ENCODE measurements at regions not wholly inside any gene's neighbourhood (a gene's known extent, or its start where the extent isn't known, plus 50 kb on each side); places are given as distances from the start of the nearest gene placed in this dataset.
"Not testable (repeated sequence)": the region's sequence is repeated elsewhere in the genome, so short reads cannot be mapped to it uniquely, and the experiment has no call there.

DNA sequence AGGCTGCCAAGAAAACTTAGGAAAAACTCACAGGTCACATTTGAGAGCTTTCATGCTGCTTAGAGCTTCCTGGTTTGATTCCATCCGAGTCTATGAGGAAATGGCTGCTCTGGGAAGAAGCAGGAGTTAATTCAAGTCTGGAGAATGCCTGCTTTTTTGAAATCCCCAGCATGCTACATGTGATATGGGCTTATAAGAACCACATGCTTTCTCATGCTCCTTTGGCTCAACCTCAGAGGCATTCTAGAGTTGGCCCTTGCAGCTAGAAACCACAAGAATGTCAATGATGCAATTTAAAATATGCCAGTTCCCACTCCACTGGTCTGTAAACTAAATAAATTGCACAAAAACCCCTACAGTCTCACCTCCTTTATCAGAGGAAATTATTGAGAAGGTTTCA lies 142.9 kb upstream of the OLIG3 start:
- Histone ChIP-seq H3K36me3 (no peaks in the 10 kb centered on the region), H3K27me3 (no peaks in the 10 kb centered on the region), H3K4me1 (peaks cover 0 to 3% of the 10 kb centered on the region in 2 donors), H3K4me3 (no peak overlapping the region), H3K9me3 (no peaks in the 10 kb centered on the region), H3K27ac (no peak overlapping the region)
- TF ChIP-seq, protein P1, sequence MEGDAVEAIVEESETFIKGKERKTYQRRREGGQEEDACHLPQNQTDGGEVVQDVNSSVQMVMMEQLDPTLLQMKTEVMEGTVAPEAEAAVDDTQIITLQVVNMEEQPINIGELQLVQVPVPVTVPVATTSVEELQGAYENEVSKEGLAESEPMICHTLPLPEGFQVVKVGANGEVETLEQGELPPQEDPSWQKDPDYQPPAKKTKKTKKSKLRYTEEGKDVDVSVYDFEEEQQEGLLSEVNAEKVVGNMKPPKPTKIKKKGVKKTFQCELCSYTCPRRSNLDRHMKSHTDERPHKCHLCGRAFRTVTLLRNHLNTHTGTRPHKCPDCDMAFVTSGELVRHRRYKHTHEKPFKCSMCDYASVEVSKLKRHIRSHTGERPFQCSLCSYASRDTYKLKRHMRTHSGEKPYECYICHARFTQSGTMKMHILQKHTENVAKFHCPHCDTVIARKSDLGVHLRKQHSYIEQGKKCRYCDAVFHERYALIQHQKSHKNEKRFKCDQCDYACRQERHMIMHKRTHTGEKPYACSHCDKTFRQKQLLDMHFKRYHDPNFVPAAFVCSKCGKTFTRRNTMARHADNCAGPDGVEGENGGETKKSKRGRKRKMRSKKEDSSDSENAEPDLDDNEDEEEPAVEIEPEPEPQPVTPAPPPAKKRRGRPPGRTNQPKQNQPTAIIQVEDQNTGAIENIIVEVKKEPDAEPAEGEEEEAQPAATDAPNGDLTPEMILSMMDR (IDR thresholded peaks at IDR 0.05 in 4 of 5, conservative IDR thresholded peaks at IDR 0.05 in 1 of 5): no peak
- ATAC-seq: peak; percentile 74 to 78
- peak; percentile 7 to 25 for DNase-seq
- intact Hi-C loops (cut with DNase I; ENCODE audit: low total_unique reads): no loop called here
- in situ Hi-C loops (cut with MboI; ENCODE audit: low sequenced_read_pairs in 4 of 4): loop anchor here (5.0 to 25.0 kb wide), 5 partner anchors 350 to 675 kb away; no protein-coding TSS in a partner anchor

DNA sequence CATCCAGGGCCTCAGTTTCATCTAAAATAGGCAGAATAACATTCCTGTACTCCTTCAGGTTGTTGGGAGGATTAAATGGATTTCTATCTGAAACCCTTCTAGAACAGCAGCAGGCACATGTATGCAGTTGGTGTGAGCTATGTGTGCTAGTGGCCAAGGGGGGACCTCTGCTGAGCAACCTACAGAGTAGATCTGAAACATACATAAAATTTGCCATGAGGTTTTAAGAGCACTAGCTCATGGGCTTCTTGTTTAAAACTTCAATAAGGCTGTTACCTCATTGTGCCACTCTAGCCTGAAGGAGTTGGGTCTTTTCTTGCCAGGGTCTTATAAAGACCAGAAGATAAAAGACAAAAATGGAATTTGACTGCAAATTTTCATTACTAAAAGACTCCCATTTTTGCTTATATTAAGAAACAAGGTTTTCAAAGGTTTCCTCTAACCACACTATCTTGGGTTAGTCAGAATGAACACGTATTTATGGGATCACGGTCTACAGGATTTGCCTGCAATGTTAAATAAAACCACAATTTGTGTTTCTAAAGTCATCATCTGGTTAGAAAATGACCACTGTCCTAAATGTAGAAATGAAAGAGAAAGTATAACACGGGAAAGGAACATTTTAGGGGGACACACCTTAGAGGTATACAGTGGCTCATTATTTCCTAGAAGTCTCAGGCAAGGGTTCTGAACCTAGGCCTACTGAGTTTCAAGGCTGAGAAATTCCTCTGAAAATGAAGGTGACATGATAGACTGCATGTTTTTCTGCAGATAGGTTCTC lies 144.9 kb upstream of the OLIG3 start:
- no peak for ATAC-seq
- Histone ChIP-seq H3K9me3 (no peaks in the 10 kb centered on the region), H3K27me3 (no peaks in the 10 kb centered on the region), H3K27ac (no peak overlapping the region), H3K4me3 (no peak overlapping the region), H3K4me1 (peaks cover 0 to 3% of the 10 kb centered on the region in 2 donors), H3K36me3 (no peaks in the 10 kb centered on the region)
- DNase-seq: no peak
- intact Hi-C loops (cut with DNase I; ENCODE audit: low total_unique reads) (no loop called here), in situ Hi-C loops (cut with MboI; ENCODE audit: low sequenced_read_pairs in 4 of 4) (loop anchor here (5.0 to 25.0 kb wide), 5 partner anchors 352 to 677 kb away; no protein-coding TSS in a partner anchor)
- no peak for TF ChIP-seq POLR2A (IDR thresholded peaks at IDR 0.05)
- TF ChIP-seq, protein P1 (IDR thresholded peaks at IDR 0.05 in 4 of 5, conservative IDR thresholded peaks at IDR 0.05 in 1 of 5): no peak

DNA sequence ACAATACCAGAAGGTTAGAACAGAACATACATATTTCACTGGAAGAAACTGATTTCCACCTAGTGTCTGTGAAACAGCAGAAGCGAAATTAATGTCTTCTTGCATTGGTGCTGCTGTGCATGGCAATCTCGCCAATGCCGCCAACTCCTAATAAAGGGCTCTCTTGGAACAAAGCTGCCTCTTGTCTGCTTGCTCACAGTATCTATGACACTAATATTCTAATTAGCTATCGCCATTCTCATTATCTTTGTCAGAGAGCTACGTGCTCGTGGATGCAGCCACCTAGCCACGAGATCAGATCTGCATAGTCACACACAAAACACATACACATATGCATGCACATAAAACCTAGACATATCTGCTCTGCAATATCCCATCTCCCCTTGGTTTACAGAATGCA lies 145.9 kb upstream of the OLIG3 start:
- H3K4me3 ChIP-seq: no peak overlapping the region
- ATAC-seq: no peak
- H3K9me3 ChIP-seq: no peaks in the 10 kb centered on the region
- H3K4me1 ChIP-seq: peaks cover 0 to 3% of the 10 kb centered on the region in 2 donors
- no peaks in the 10 kb centered on the region for H3K36me3 ChIP-seq
- in situ Hi-C loops (cut with MboI; ENCODE audit: low sequenced_read_pairs in 4 of 4) (loop anchor here (5.0 to 25.0 kb wide), 9 partner anchors 353 to 678 kb away; no protein-coding TSS in a partner anchor), intact Hi-C loops (cut with DNase I; ENCODE audit: low total_unique reads) (loop anchor here (2.0 to 5.0 kb wide), 2 partner anchors 563 to 671 kb away; no protein-coding TSS in a partner anchor)
- TF ChIP-seq POLR2A (IDR thresholded peaks at IDR 0.05): no peak
- TF ChIP-seq, protein P1 (IDR thresholded peaks at IDR 0.05 in 4 of 5, conservative IDR thresholded peaks at IDR 0.05 in 1 of 5): no peak
- H3K27me3 ChIP-seq: no peaks in the 10 kb centered on the region
- DNase-seq: no peak
- H3K27ac ChIP-seq: no peak overlapping the region

DNA sequence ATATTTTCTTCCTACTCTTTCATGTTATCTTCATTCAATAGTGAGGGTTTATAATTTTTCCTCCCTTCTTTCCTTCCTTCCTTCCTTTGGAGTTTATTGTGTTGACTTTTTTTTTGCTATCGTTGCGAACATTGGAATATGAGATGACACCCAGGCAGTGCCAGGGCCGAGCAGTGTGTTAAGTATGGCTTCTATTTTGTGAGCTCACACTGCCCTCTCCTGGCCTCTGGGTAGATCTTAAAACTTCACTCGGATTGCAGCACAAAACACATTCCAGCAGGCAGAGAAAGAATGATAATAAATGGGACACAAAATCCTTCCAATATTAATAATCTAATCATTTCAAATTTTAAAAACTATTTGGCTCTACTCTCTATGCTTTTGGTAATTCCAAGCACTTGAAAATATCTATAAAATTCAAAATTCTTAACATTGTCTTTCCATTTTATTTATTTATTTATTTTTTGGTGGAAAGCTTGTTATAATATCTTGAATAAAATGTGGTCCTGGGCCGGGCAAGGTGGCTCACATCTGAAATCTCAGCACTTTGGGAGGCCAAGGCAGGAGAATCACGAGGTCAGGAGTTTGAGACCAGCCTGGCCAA lies 147.4 kb upstream of the OLIG3 start:
- TF ChIP-seq POLR2A (IDR thresholded peaks at IDR 0.05): no peak
- TF ChIP-seq, protein P1 (IDR thresholded peaks at IDR 0.05 in 4 of 5, conservative IDR thresholded peaks at IDR 0.05 in 1 of 5): peak; percentile 48 to 70 (median 61)
- Histone ChIP-seq H3K27ac (no peak overlapping the region), H3K36me3 (no peaks in the 10 kb centered on the region), H3K4me1 (peaks cover 0 to 3% of the 10 kb centered on the region in 2 donors), H3K27me3 (no peaks in the 10 kb centered on the region), H3K9me3 (no peaks in the 10 kb centered on the region), H3K4me3 (no peak overlapping the region)
- DNase-seq (peak; percentile 55 to 56), ATAC-seq (peak; percentile 88 to 90)
- intact Hi-C loops (cut with DNase I; ENCODE audit: low total_unique reads) (loop anchor here (1.0 to 5.0 kb wide), 3 partner anchors 370 to 673 kb away; no protein-coding TSS in a partner anchor), in situ Hi-C loops (cut with MboI; ENCODE audit: low sequenced_read_pairs in 4 of 4) (loop anchor here (5.0 to 25.0 kb wide), 9 partner anchors 354 to 679 kb away; no protein-coding TSS in a partner anchor)

DNA sequence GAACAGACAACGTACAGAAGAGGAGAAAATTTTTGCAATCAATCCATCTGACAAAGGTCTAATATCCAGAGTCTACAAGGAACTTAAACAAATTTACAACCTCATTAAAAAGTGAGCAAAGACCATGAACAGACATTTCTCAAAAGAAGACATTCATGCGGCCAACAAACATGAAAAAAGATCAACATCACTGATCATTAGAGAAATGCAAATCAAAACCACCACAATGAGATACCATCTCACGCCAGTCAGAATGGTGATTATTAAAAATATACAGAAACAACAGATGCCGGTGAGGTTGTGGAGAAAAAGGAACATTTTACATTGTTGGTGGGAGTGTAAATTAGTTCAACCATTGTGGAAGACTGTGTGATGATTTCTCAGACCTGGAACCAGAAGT lies 149.0 kb upstream of the OLIG3 start:
- H3K4me1 ChIP-seq, H3K4me3 ChIP-seq, H3K9me3 ChIP-seq, ATAC-seq, H3K27ac ChIP-seq, DNase-seq, H3K36me3 ChIP-seq, H3K27me3 ChIP-seq: not testable (repeated sequence)
- intact Hi-C loops (cut with DNase I; ENCODE audit: low total_unique reads): loop anchor here (5.0 kb wide), 1 partner anchor 566 kb away; no protein-coding TSS in a partner anchor
- in situ Hi-C loops (cut with MboI; ENCODE audit: low sequenced_read_pairs in 4 of 4): loop anchor here (5.0 to 25.0 kb wide), 9 partner anchors 356 to 681 kb away; no protein-coding TSS in a partner anchor

DNA sequence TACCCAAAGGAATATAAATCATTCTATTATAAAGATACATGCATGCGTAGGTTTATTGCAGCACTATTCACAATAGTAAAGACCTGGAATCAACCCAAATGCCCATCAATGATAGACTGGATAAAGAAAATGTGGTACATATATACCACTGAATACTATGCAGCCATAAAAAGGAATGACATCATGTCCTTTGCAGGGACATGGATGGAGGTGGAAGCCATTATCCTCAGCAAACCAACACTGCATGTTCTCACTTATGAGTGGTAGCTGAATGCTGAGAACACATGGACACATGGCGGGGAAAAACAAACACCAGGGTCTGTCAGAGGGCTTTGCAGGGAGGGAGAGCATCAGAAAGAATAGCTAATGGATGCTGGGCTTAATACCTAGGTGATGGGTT lies 149.4 kb upstream of the OLIG3 start:
- H3K4me3 ChIP-seq, H3K36me3 ChIP-seq, ATAC-seq, H3K4me1 ChIP-seq, H3K27me3 ChIP-seq, DNase-seq, H3K27ac ChIP-seq, H3K9me3 ChIP-seq: not testable (repeated sequence)
- in situ Hi-C loops (cut with MboI; ENCODE audit: low sequenced_read_pairs in 4 of 4): loop anchor here (5.0 to 25.0 kb wide), 9 partner anchors 356 to 681 kb away; no protein-coding TSS in a partner anchor
- intact Hi-C loops (cut with DNase I; ENCODE audit: low total_unique reads): loop anchor here (5.0 kb wide), 1 partner anchor 566 kb away; no protein-coding TSS in a partner anchor
